DOHH2 (cell line): ENCODE measurements at regions not wholly inside any gene's neighbourhood (a gene's known extent, or its start where the extent isn't known, plus 50 kb on each side); places are given as distances from the start of the nearest gene placed in this dataset.

Source experiments
- H3F3A ChIP-seq: fragments of 200-600 bp; sonication (generic), shearing (Covaris generic); 2 replicates; pipeline ENCODE4 v1.6.0; 2016; ENCODE audit warnings: antibody characterized with exemption, mild to moderate bottlenecking; ENCODE audit not compliant: control insufficient read depth, insufficient read depth
- H3K27ac ChIP-seq: fragments of 200-600 bp; sonication (generic); 2 replicates; pipeline ENCODE4 v1.5.1; 2014; ENCODE audit warnings: low read depth, mild to moderate bottlenecking, low read length, moderate library complexity
- H3K27me3 ChIP-seq: fragments of 200-600 bp; sonication (generic); 2 replicates; pipeline ENCODE4 v1.6.1; 2014; ENCODE audit warnings: mild to moderate bottlenecking, low read length, mixed read lengths; ENCODE audit not compliant: control insufficient read depth
- H3K36me3 ChIP-seq: fragments of 200-600 bp; sonication (generic); 2 replicates; pipeline ENCODE4 v1.6.1; 2014; ENCODE audit warnings: mild to moderate bottlenecking, low read length, moderate library complexity, mixed read lengths; ENCODE audit not compliant: control insufficient read depth
- H3K4me1 ChIP-seq: fragments of 200-600 bp; sonication (generic); 2 replicates; pipeline ENCODE4 v1.6.1; 2014; ENCODE audit warnings: mild to moderate bottlenecking, low read length, mixed read lengths; ENCODE audit not compliant: control insufficient read depth
- H3K4me2 ChIP-seq: fragments of 200-600 bp; sonication (generic); 2 replicates; pipeline ENCODE4 v1.6.0; 2014; ENCODE audit warnings: mild to moderate bottlenecking, low read length, moderate library complexity
- H3K4me3 ChIP-seq: fragments of 200-600 bp; sonication (generic); 2 replicates; pipeline ENCODE4 v1.5.1; 2014; ENCODE audit warnings: mild to moderate bottlenecking, low read length, mixed read lengths
- H3K79me2 ChIP-seq: fragments of 200-600 bp; sonication (generic); 2 replicates; pipeline ENCODE4 v1.6.1; 2014; ENCODE audit warnings: mild to moderate bottlenecking, low read length, mixed read lengths; ENCODE audit not compliant: control insufficient read depth
- H3K9me2 ChIP-seq: fragments of 200-600 bp; sonication (generic); replicated peaks from 2 replicates; pipeline ENCODE4 v1.6.1; 2014; ENCODE audit warnings: mild to moderate bottlenecking, low read length, mixed read lengths; ENCODE audit not compliant: control insufficient read depth
- H3K9me3 ChIP-seq: fragments of 200-600 bp; sonication (generic); 2 replicates; pipeline ENCODE4 v1.6.1; 2014; ENCODE audit warnings: antibody characterized with exemption, low read length, mixed read lengths; ENCODE audit not compliant: control insufficient read depth, insufficient read depth
- H4K20me1 ChIP-seq: fragments of 200-600 bp; sonication (generic); 2 replicates; pipeline ENCODE4 v1.6.0; 2014; ENCODE audit warnings: low read depth, mild to moderate bottlenecking, antibody characterized with exemption, low read length, moderate library complexity; ENCODE audit not compliant: control insufficient read depth, insufficient read depth
- EZH2phosphoT487 ChIP-seq: fragments of 200-600 bp; sonication (generic); IDR thresholded peaks from 2 replicates; pipeline ENCODE4 v1.6.1; 2017; ENCODE audit warnings: borderline replicate concordance, mild to moderate bottlenecking, antibody characterized with exemption, low read length, moderate library complexity, mixed read lengths
- TF ChIP-seq, protein P1 (sequence below): fragments of 200-600 bp; sonication (generic); IDR thresholded peaks from one replicate; pipeline ENCODE4 v1.5.1; 2014; ENCODE audit warnings: antibody characterized with exemption, mild to moderate bottlenecking, low read depth, low read length; ENCODE audit not compliant: poor library complexity, severe bottlenecking

DNA sequence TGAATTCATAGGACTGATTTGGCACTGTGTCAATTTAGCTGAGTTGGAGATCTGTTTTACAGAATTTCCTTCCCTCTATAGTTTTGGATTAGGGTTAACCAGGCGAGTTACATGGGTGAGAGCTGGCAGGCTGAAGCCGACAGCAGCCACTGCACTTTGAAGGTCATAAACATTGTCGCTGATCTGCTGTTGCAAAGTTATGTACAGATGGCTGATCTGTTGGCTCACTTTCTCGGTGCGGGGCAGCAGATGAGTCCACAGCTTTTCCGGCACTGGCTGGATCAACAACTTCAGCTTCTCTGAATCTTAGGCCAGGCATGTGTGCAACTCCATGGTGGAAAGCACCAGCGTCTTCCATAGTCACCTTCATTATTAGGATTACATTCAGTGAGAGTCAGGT lies 173.7 kb downstream of the GPAT3 start:
- H3K4me1 ChIP-seq: no peaks in the 10 kb centered on the region
- H3K27ac ChIP-seq: no peak overlapping the region
- H3K79me2 ChIP-seq: no peaks in the 10 kb centered on the region
- H3K4me2 ChIP-seq: no peak overlapping the region
- no peaks in the 10 kb centered on the region for H3K27me3 ChIP-seq
- no peaks in the 10 kb centered on the region for H3K9me2 ChIP-seq
- H3K36me3 ChIP-seq: no peaks in the 10 kb centered on the region
- H3K9me3 ChIP-seq: no peaks in the 10 kb centered on the region
- no peaks in the 10 kb centered on the region for H3F3A ChIP-seq
- H4K20me1 ChIP-seq: no peaks in the 10 kb centered on the region
- H3K4me3 ChIP-seq: no peak overlapping the region
- no peak for TF ChIP-seq EZH2phosphoT487
- TF ChIP-seq, protein P1, sequence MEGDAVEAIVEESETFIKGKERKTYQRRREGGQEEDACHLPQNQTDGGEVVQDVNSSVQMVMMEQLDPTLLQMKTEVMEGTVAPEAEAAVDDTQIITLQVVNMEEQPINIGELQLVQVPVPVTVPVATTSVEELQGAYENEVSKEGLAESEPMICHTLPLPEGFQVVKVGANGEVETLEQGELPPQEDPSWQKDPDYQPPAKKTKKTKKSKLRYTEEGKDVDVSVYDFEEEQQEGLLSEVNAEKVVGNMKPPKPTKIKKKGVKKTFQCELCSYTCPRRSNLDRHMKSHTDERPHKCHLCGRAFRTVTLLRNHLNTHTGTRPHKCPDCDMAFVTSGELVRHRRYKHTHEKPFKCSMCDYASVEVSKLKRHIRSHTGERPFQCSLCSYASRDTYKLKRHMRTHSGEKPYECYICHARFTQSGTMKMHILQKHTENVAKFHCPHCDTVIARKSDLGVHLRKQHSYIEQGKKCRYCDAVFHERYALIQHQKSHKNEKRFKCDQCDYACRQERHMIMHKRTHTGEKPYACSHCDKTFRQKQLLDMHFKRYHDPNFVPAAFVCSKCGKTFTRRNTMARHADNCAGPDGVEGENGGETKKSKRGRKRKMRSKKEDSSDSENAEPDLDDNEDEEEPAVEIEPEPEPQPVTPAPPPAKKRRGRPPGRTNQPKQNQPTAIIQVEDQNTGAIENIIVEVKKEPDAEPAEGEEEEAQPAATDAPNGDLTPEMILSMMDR: no peak

DNA sequence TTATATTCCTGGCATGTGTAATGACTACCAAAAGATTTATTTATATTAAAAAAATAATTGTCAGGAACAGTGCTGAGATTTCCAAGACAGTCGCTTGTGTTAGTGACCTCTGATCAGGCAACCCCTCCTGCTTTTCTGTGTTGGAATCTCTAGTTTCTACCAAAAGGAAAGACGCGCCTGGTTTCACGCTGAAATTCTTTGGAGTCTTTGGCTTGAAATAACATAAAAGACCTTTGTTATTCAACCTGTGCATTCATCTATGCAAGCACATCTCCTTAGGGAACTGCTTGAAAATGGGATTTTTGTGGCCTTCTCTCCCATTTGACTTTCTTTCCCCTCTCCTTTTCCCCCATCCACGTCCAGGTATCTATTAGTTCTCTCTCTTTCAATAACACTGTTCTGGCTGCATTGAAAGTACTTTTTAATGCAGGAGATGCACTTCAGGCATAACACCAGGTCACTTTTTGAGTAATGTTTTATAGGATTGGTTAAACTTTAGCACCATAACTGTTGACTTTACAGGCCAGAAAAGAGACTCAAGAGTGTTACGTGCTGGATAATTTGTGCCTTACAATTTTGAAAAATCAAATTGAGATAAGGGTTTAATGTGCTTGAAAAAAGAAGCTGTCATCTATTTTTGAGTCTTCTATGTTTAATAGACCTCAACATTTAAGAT lies 172.7 kb downstream of the GPAT3 start:
- H3F3A ChIP-seq: no peaks in the 10 kb centered on the region
- no peaks in the 10 kb centered on the region for H3K79me2 ChIP-seq
- H3K4me2 ChIP-seq: no peak overlapping the region
- no peak overlapping the region for H3K27ac ChIP-seq
- H3K4me3 ChIP-seq: no peak overlapping the region
- no peaks in the 10 kb centered on the region for H3K4me1 ChIP-seq
- H3K27me3 ChIP-seq: no peaks in the 10 kb centered on the region
- TF ChIP-seq, protein P1: no peak
- TF ChIP-seq EZH2phosphoT487: no peak
- no peaks in the 10 kb centered on the region for H3K36me3 ChIP-seq
- H3K9me3 ChIP-seq: no peaks in the 10 kb centered on the region
- no peaks in the 10 kb centered on the region for H4K20me1 ChIP-seq
- no peaks in the 10 kb centered on the region for H3K9me2 ChIP-seq

DNA sequence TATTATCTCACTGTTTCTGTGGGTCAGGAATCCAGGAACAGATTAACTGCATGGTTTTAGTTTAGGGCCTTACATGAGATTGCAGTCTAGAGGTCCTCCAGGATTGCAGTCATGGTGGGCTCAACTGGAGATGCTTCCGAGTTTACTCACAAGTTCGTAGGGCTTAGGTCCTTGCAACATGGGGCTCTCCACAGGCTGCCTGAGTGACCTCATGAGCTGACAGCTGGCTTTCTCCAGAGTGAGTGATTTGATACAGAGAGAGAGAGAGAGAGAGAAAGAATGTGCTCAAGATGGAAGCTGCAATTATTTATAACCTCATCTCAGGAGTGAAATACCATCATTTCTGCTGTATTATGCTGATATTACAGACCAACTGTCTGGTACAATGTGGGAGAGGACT lies 168.9 kb downstream of the GPAT3 start:
- Histone ChIP-seq H3K9me2 (no peaks in the 10 kb centered on the region), H3F3A (no peaks in the 10 kb centered on the region), H3K36me3 (no peaks in the 10 kb centered on the region), H3K27ac (no peak overlapping the region), H3K4me3 (no peak overlapping the region), H3K4me1 (no peaks in the 10 kb centered on the region), H4K20me1 (no peaks in the 10 kb centered on the region), H3K9me3 (no peaks in the 10 kb centered on the region), H3K27me3 (no peaks in the 10 kb centered on the region), H3K79me2 (no peaks in the 10 kb centered on the region), H3K4me2 (no peak overlapping the region)
- no peak for TF ChIP-seq EZH2phosphoT487
- TF ChIP-seq, protein P1: no peak
